ENCODE measurements at regions not wholly inside any gene's neighbourhood (a gene's known extent, or its start where the extent isn't known, plus 50 kb on each side); places are given as distances from the start of the nearest gene placed in this dataset.
"Not testable (repeated sequence)": the region's sequence is repeated elsewhere in the genome, so short reads cannot be mapped to it uniquely, and the experiment has no call there.

- Mint-ChIP-seq H3K27me3 (ENCODE audit: low read depth) (no peaks in the 10 kb centered on the region), H3K4me1 (ENCODE audit: low read depth) (no peaks in the 10 kb centered on the region), H3K36me3 (ENCODE audit: low read depth) (no peaks in the 10 kb centered on the region), H3K4me3 (ENCODE audit: unreplicated experiment) (no peak overlapping the region), H3K9me3 (ENCODE audit: low read depth) (peaks cover 6% of the 10 kb centered on the region), H3K27ac (ENCODE audit: unreplicated experiment) (no peak overlapping the region)
- no peak for DNase-seq (ENCODE audit: low spot score)
- no peak for TF ChIP-seq CTCF (IDR thresholded peaks at IDR 0.05)
These were observed 873.5 kb upstream of the ATXN8OS start for GRCh38 chr13:69234171-69234570.

GRCh38 chr13:69226427-69226826, 881.2 kb upstream of the ATXN8OS start:
- DNase-seq (ENCODE audit: low spot score): no peak
- no peak for TF ChIP-seq CTCF (IDR thresholded peaks at IDR 0.05)
- Mint-ChIP-seq H3K9me3 (ENCODE audit: low read depth) (peaks cover 10% of the 10 kb centered on the region), H3K36me3 (ENCODE audit: low read depth) (no peaks in the 10 kb centered on the region), H3K27me3 (ENCODE audit: low read depth) (no peaks in the 10 kb centered on the region), H3K4me3 (ENCODE audit: unreplicated experiment) (no peak overlapping the region), H3K4me1 (ENCODE audit: low read depth) (no peaks in the 10 kb centered on the region), H3K27ac (ENCODE audit: unreplicated experiment) (no peak overlapping the region)

GRCh38 chr13:69221633-69222498, 885.8 kb upstream of the ATXN8OS start:
- not testable (repeated sequence) for H3K27ac Mint-ChIP-seq (ENCODE audit: unreplicated experiment); H3K36me3 Mint-ChIP-seq (ENCODE audit: low read depth); H3K27me3 Mint-ChIP-seq (ENCODE audit: low read depth); H3K4me1 Mint-ChIP-seq (ENCODE audit: low read depth); DNase-seq (ENCODE audit: low spot score); H3K9me3 Mint-ChIP-seq (ENCODE audit: low read depth); H3K4me3 Mint-ChIP-seq (ENCODE audit: unreplicated experiment)

GRCh38 chr13:69213396-69213795, 894.2 kb upstream of the ATXN8OS start:
- Mint-ChIP-seq H3K9me3 (ENCODE audit: low read depth) (peaks cover 9% of the 10 kb centered on the region), H3K4me3 (ENCODE audit: unreplicated experiment) (no peak overlapping the region), H3K27ac (ENCODE audit: unreplicated experiment) (no peak overlapping the region), H3K27me3 (ENCODE audit: low read depth) (peaks cover 3% of the 10 kb centered on the region), H3K4me1 (ENCODE audit: low read depth) (no peaks in the 10 kb centered on the region), H3K36me3 (ENCODE audit: low read depth) (no peaks in the 10 kb centered on the region)
- no peak for TF ChIP-seq CTCF (IDR thresholded peaks at IDR 0.05)
- no peak for DNase-seq (ENCODE audit: low spot score)

GRCh38 chr13:69204620-69205019, 903.0 kb upstream of the ATXN8OS start:
- Mint-ChIP-seq H3K4me1 (ENCODE audit: low read depth) (no peaks in the 10 kb centered on the region), H3K27me3 (ENCODE audit: low read depth) (peaks cover 2% of the 10 kb centered on the region), H3K36me3 (ENCODE audit: low read depth) (no peaks in the 10 kb centered on the region), H3K9me3 (ENCODE audit: low read depth) (no peaks in the 10 kb centered on the region), H3K27ac (ENCODE audit: unreplicated experiment) (no peak overlapping the region), H3K4me3 (ENCODE audit: unreplicated experiment) (no peak overlapping the region)
- no peak for TF ChIP-seq CTCF (IDR thresholded peaks at IDR 0.05)
- DNase-seq (ENCODE audit: low spot score): no peak

- TF ChIP-seq CTCF (IDR thresholded peaks at IDR 0.05): no peak
- Mint-ChIP-seq H3K9me3 (ENCODE audit: low read depth) (no peaks in the 10 kb centered on the region), H3K36me3 (ENCODE audit: low read depth) (no peaks in the 10 kb centered on the region), H3K27ac (ENCODE audit: unreplicated experiment) (no peak overlapping the region), H3K4me3 (ENCODE audit: unreplicated experiment) (no peak overlapping the region), H3K4me1 (ENCODE audit: low read depth) (no peaks in the 10 kb centered on the region), H3K27me3 (ENCODE audit: low read depth) (peaks cover 2% of the 10 kb centered on the region)
- no peak for DNase-seq (ENCODE audit: low spot score)
These were observed 904.6 kb upstream of the ATXN8OS start for GRCh38 chr13:69202996-69203395.
